ENCODE measurements at regions not wholly inside any gene's neighbourhood (a gene's known extent, or its start where the extent isn't known, plus 50 kb on each side); places are given as distances from the start of the nearest gene placed in this dataset.
"Not testable (repeated sequence)": the region's sequence is repeated elsewhere in the genome, so short reads cannot be mapped to it uniquely, and the experiment has no call there.

DNA sequence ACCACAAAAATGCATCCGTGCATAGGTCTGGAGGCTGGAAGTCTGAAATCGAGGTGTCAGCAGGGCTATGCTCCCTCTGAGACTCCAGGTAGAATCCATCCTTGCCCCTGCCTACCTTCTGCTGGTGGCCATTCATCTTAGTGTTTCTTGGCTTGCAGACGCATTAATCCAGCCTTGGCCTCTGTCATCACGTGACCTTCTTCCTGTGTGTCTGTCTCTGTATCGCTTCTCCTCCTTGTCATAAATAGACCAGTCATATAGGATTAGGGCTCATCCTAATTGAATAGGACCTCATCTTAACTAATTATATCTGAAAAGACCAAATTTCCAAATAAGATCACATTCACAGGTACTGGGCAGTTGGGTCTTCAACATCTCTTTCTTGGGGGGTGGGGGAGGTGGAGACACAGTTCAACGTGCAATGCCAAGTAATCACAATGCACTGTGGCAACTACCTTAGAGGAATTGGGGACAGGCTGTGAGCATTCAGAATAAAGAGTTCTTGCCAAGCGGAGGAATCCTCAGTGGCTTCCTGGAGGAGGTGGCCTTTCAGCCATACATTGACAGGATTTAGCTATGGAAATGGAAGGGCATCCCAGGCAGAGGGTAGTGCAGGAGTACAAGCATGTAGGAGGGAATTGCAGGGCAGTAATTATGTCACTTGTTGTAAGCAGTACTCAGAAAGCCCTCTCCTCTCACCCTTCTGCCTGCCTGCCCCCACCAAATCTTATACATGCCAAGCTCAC, 96.2 kb upstream of the SYT13 start:
- DNase-seq (ENCODE audit: low spot score in 2 of 2), result no peak
- H3K27ac Mint-ChIP-seq, result no peak overlapping the region

DNA sequence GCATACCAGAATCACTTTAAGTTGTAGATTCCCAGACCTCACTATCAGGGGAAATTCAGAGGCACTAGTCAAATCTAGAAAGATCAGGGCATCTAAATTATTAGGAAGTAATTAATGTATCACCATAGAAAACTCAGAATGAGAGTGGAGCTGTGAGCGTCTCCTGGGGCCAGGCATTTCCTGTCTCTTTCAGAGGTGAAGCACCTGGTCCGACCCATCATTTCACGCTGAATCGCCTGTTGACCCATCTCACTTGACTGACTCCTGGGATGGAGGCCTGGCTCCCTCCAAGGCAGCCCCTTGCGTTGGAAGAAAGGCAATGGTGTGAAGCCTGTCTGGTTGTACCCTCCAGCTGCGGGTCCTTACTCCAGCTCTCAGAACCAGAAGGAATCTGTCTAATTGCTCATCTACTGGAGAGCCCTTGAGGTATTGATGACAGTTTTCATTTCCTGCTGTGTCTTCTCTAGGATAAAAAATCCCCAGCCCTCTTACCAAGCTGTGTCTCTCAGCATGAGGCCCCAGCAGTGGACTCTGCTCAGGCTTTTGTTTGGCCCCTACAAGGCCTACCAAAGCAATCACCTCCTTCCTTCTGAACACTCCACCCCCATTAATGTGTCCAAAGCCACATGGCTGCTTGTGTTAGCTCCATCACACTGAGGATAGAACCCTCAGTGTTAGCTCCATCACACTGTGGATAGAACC, 93.2 kb upstream of the SYT13 start:
- no peaks in the 10 kb centered on the region for H3K9me3 Mint-ChIP-seq
- no peak for DNase-seq (ENCODE audit: low spot score in 2 of 2)
- no peaks in the 10 kb centered on the region for H3K36me3 Mint-ChIP-seq
- peak overlapping the region in 1 of 2 donors; percentile 66 for H3K27ac Mint-ChIP-seq
- ATAC-seq, result no peak

More for the DNA sequence above, 96.2 kb upstream of the SYT13 start:
- no peaks in the 10 kb centered on the region for H3K9me3 Mint-ChIP-seq
- no peak for ATAC-seq
- H3K36me3 Mint-ChIP-seq, result no peaks in the 10 kb centered on the region

GRCh38 chr11:45378516-45378915, 92.4 kb upstream of the SYT13 start:
- Mint-ChIP-seq H3K9me3 (no peaks in the 10 kb centered on the region), H3K27ac (no peak overlapping the region), H3K36me3 (no peaks in the 10 kb centered on the region)

DNA sequence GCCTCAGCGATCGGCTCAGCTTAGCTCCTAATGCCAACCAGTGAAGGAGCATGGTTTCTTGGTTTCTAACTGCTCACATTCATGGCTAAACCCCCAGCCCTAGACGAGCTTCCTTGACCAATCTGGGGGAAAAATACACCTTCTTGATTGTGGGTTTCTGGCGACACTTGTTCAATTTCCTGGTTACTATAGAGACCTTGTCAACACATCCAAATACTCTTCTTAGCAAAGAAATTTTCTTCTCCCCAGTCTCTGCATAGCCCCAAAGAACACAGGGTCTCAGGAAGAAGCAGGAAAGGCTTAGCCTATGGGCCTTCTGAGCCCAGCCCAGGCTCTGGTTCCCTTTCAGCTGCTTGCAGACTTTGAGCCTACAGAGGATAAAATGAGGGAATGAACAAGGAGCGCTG, 88.5 kb upstream of the SYT13 start:
- Mint-ChIP-seq H3K27ac (peak overlapping the region; percentile 24 to 46), H3K9me3 (no peaks in the 10 kb centered on the region), H3K36me3 (no peaks in the 10 kb centered on the region)
- ATAC-seq, result peak in 1 of 2 donors; percentile 66
- DNase-seq (ENCODE audit: low spot score in 2 of 2), result no peak

More at GRCh38 chr11:45378516-45378915, 92.4 kb upstream of the SYT13 start:
- DNase-seq (ENCODE audit: low spot score in 2 of 2), result no peak
- no peak for ATAC-seq

DNA sequence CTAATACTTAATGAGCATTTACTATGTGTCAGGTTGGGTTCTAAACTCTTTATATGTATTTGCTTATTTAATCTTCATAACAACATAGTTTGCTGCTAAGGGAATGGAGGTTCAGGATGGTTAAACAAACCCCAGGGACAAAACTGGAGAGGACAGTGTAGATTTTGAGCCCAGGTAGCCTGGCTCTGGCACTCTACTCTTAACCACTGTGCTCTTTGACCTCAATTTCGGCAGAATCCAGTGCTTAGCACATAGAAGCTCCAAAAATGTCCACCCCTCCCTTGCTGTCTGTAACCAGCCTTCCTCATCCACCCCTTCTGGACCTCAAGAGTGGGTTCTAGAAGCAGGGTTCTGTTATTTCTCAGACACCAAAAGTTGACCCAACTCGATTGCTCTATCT, 88.0 kb upstream of the SYT13 start:
- H3K36me3 Mint-ChIP-seq, result no peaks in the 10 kb centered on the region
- no peaks in the 10 kb centered on the region for H3K9me3 Mint-ChIP-seq
- no peak for DNase-seq (ENCODE audit: low spot score in 2 of 2)
- H3K27ac Mint-ChIP-seq, result no peak overlapping the region
- ATAC-seq, result no peak

GRCh38 chr11:45373506-45374035, 87.4 kb upstream of the SYT13 start:
- Mint-ChIP-seq H3K9me3 (no peaks in the 10 kb centered on the region), H3K36me3 (no peaks in the 10 kb centered on the region), H3K27ac (peak overlapping the region in 1 of 2 donors; percentile 36)
- ATAC-seq (no peak), DNase-seq (ENCODE audit: low spot score in 2 of 2) (no peak)

DNA sequence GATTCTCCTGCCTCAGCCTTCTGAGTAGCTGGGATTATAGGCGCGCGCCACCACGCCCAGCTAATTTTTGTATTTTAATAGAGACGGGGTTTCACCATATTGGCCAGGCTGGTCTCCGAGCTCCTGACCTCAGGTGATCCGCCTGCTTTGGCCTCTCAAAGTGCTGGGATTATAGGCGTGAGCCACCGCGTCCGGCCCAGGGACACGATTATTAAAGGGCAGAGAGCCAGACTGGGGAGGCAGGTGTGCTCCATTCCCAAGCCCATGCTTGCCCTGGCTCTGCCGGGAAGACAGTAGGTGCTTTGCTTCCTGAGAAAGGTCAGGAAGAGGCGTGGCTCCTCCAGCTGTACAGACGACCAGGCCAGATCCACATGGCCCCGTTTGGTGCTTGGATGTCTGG, 86.3 kb upstream of the SYT13 start:
- not testable (repeated sequence) for H3K36me3 Mint-ChIP-seq; H3K9me3 Mint-ChIP-seq; ATAC-seq; DNase-seq (ENCODE audit: low spot score in 2 of 2)
- peak overlapping the region in 1 of 2 donors; percentile 7 for H3K27ac Mint-ChIP-seq

DNA sequence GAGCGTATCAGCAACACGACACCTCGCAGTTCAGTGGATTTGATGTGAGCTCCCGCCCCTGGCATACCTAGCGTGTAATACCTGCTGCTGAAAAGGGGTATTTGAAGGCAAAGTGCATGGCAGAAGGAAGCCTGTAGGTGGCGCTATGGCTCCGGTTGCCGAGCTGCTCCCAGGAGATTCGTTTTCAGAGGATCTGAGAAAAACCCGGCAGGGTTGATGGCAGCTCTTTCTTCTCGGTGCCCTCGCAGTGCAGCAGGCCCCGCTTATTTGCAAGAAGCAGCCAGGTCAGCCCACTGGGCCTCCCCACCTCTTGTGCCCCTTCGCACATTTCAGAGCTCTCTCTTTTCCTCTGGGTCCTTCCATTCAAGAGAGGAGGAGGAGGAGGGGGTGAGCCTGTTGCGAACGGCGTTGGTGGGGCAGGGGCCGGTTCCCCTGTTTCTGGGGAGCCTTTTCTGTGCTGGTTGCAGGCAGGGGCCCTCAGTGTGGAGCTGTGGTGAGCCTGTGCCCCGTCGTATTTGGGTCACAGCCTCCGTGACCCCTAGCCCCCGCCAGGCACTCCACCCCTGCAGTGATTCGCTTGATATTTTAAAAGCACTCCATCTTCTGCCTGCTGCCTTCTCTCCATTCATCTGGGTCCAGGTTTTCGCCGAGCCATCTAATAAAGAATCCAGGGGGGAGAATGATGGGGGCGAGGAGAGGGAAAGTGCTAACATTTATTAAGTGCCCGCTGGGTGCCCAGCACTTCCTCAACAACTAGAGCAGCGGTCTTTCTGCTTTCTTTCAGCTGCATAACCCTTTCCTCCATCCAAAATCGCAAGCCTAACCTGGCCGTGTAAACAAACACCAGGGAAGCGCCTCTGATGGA, 85.3 kb upstream of the SYT13 start:
- Mint-ChIP-seq H3K9me3 (no peaks in the 10 kb centered on the region), H3K36me3 (no peaks in the 10 kb centered on the region), H3K27ac (no peak overlapping the region)
- ATAC-seq (peak; percentile 67 to 80), DNase-seq (ENCODE audit: low spot score in 2 of 2) (peak in 1 of 2 donors; percentile 72)

GRCh38 chr11:45369313-45369712, 83.2 kb upstream of the SYT13 start:
- DNase-seq (ENCODE audit: low spot score in 2 of 2) (no peak), ATAC-seq (no peak)
- H3K27ac Mint-ChIP-seq, result no peak overlapping the region
- no peaks in the 10 kb centered on the region for H3K9me3 Mint-ChIP-seq
- no peaks in the 10 kb centered on the region for H3K36me3 Mint-ChIP-seq

DNA sequence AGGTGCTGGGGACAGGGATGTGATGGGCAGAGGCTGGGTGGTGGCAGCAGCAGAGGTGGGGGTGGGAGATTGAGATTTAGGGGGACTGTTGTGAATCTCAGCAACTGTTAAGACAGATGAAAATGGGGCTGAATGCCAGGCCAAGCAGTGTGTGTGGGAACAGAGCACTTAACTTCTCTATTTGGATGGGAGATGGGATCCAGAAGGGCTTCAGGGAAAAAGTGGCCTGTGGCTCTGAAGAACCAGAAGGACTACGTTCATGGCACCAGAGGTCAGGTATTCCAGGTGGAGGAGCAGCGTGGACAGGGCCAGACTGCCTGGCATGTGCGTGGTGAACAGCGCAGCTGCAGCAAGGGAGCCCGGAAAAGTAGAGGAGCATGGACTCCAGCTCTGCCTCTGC, 82.6 kb upstream of the SYT13 start:
- no peak overlapping the region for H3K27ac Mint-ChIP-seq
- H3K36me3 Mint-ChIP-seq, result no peaks in the 10 kb centered on the region
- ATAC-seq, result no peak
- H3K9me3 Mint-ChIP-seq, result no peaks in the 10 kb centered on the region
- DNase-seq (ENCODE audit: low spot score in 2 of 2), result no peak

GRCh38 chr11:45366619-45367190, 80.6 kb upstream of the SYT13 start:
- no peak for DNase-seq (ENCODE audit: low spot score in 2 of 2)
- H3K9me3 Mint-ChIP-seq, result no peaks in the 10 kb centered on the region
- H3K27ac Mint-ChIP-seq, result no peak overlapping the region
- no peak for ATAC-seq
- H3K36me3 Mint-ChIP-seq, result no peaks in the 10 kb centered on the region

DNA sequence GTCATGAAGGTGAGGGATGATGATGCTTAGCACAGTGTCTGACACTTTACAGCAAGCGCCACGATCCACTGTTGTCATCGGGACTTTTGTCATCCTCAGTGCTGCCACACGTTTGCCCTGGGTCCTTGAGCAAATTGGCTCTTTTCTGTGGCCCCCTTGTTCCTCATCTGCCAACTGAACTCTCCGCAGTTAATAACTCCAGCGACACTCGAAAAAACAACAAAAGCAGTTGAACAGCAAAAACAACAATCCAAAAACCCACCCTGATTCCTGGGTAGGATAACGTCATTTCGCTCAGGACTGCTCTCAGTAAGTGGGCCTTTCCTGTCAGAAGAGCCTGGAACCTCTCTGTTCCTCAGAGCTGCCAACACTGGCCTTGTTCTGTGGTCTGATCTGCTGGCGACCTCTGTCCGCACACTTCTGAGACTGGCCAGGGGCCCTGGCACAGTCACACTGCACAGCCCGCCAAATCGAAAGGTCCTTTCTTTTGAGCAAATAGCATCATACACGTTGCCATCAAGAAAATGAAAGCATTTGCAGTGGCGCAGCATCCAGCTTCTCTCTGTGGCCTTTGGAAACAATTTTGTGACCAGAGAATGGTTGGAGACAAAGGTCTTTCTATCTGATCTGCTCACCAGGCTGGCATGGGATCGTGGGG, 79.9 kb upstream of the SYT13 start:
- ATAC-seq (no peak), DNase-seq (ENCODE audit: low spot score in 2 of 2) (no peak)
- H3K36me3 Mint-ChIP-seq, result no peaks in the 10 kb centered on the region
- no peak overlapping the region for H3K27ac Mint-ChIP-seq
- no peaks in the 10 kb centered on the region for H3K9me3 Mint-ChIP-seq

DNA sequence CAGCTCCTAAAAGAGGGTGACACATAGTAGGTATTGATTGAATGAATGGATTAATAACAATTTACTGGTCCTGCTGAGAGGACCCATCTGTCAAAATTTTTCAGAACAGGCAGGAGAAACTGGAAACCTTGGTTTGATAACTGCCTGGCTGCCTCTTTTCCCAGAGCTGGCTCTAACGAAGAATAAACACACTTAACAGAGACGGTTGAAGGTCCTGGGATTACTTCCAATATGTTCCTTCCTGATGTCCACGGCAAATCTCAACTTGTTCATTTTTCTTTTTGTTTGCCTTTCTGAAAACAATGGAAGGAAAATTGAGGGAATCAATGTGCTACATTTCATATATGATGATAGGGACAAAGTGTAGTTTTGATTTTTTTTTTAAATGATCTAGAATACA, 76.5 kb upstream of the SYT13 start:
- no peak overlapping the region for H3K27ac Mint-ChIP-seq
- DNase-seq (ENCODE audit: low spot score in 2 of 2) (no peak), ATAC-seq (no peak)
- H3K9me3 Mint-ChIP-seq, result no peaks in the 10 kb centered on the region
- H3K36me3 Mint-ChIP-seq, result no peaks in the 10 kb centered on the region

DNA sequence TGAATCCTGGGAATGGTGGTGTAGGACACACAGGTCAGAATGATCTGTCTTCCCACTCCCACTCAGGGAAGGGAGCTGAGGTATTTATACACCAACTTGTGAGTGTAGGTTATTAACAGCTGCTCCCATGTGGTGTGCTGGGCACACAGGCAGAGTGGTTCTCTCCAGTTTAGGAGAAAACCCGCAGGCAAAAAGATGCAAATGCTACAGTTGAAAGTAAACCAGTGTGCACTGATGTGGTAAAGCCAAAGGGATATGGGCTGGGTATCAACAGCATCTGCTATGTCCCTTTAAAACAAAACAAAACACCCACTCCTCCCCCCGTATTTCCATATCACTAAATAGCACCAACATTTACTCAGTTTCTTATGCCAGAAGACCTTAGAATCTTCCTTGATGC, 75.4 kb upstream of the SYT13 start:
- H3K27ac Mint-ChIP-seq, result no peak overlapping the region
- DNase-seq (ENCODE audit: low spot score in 2 of 2) (no peak), ATAC-seq (no peak)
- no peaks in the 10 kb centered on the region for H3K9me3 Mint-ChIP-seq
- H3K36me3 Mint-ChIP-seq, result no peaks in the 10 kb centered on the region

GRCh38 chr11:45355706-45356041, 69.5 kb upstream of the SYT13 start:
- Mint-ChIP-seq H3K36me3 (peaks cover 21 to 32% of the 10 kb centered on the region in 2 donors), H3K9me3 (peaks cover 10 to 13% of the 10 kb centered on the region in 2 donors), H3K27ac (peak overlapping the region; percentile 81 to 91)
- ATAC-seq (peak in 1 of 2 donors; percentile 6), DNase-seq (ENCODE audit: low spot score in 2 of 2) (no peak)

All from activated naive CD4-positive, alpha-beta T cell treated with anti-CD3 and anti-CD28 coated beads, Interleukin-2, amount 50 U/mL, for 72 hours (primary cell).